HG03469 (cell line): ENCODE measurements at regions not wholly inside any gene's neighbourhood (a gene's known extent, or its start where the extent isn't known, plus 50 kb on each side); places are given as distances from the start of the nearest gene placed in this dataset.
"Not testable (repeated sequence)": the region's sequence is repeated elsewhere in the genome, so short reads cannot be mapped to it uniquely, and the experiment has no call there.

Experiments
- ATAC-seq: cut with Tn5 transposase; IDR thresholded peaks from one replicate; pipeline ENCODE4 v1.9.1; 2021; ENCODE audit warnings: mild to moderate bottlenecking, moderate library complexity, moderate number of reproducible peaks; ENCODE audit not compliant: unreplicated experiment

DNA sequence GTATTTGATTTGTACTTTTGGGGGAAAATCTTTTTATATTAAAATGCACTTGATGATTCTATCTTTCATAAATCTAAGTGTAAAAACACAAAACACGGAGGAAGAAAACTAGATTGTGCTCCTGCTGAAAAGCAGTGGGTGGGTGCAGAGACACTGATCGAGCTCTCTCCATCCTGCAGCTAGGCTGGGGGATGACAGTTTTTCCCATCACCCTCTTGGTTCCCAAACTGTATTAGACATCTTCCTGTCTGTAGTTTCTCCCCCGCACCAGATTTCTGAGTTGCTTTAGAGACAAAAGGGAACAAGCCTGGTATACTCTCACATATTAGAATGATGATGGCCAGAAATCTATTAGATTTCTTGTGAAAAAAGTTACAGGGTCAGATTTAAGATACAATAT is 99.6 kb downstream of the FAM114A2 start:
- ATAC-seq = no peak

- no peak for ATAC-seq
These were observed 100.4 kb downstream of the FAM114A2 start for GRCh38 chr5:153938191-153938842.

DNA sequence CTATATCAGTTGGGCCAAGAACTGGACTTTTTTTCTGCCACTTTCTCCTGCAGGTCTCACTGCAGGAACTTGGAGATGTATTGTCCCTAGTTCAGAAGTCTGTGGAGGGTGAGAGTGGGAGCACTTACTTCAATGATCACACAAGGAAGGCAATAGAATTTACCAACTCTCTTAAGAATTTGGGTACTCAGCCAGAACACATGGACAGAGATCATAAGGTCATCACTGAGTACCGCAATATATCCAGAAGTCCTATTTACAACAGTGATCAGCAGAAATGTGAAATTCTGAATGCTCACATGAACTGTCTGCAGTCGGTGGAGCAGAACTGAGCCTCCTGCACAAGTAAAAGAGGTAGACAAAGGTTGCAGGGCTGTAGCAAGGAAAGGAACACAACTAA is 101.0 kb downstream of the FAM114A2 start:
- ATAC-seq = no peak

GRCh38 chr5:153935151-153935550 is 103.6 kb downstream of the FAM114A2 start:
- ATAC-seq = not testable (repeated sequence)

- ATAC-seq = no peak
These were observed 112.5 kb downstream of the FAM114A2 start for GRCh38 chr5:153926201-153926600.

- no peak for ATAC-seq
These were observed 119.5 kb downstream of the FAM114A2 start for GRCh38 chr5:153919161-153919560.

DNA sequence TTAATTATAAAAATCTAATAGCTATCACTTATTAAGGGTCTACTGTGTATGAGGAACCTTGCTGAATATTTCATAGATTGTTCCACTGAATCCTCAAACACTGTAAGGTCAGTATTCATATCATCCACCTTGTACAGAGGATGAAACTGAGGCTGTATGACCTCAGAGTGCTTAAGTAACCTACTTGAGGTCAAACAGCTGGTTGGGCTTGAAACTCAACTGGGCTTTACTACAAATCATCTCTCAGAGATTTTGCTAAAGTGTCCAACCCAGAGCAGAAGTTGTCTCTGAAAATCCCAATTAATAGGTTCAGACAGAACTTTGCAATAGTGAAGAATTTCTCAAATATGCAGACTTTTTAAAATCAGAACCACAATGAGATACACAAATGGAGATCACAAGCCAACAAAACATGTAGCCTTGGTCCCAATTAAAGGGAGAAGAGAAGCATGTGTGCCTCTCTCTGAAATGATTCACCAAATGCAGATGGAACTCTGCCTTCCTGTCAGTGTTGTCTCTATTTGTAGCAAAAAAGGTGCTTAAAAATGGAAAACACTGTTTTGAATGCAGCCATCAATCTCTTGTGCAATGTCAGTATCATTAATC is 131.4 kb downstream of the FAM114A2 start:
- ATAC-seq = no peak

- no peak for ATAC-seq
These were observed 133.5 kb downstream of the FAM114A2 start for GRCh38 chr5:153905219-153905618.

DNA sequence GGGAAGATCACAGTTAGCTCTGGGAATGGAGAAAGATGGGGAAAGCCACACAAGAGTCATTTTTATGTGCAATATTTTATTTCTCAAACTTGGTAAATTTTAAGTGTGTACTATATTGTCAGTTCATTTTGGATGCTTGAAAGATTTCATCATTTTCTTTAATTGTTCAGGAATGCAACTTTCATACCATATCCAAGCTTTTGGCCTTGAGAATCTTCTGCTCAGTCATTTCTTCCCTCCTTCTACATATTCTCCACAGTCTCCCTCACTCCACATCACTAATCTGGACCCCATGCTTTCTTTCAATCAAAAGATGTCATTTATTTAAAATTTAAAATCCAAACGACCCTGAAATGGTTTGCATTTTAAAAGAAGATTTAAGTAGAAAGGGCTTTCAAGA is 135.4 kb downstream of the FAM114A2 start:
- ATAC-seq = no peak

DNA sequence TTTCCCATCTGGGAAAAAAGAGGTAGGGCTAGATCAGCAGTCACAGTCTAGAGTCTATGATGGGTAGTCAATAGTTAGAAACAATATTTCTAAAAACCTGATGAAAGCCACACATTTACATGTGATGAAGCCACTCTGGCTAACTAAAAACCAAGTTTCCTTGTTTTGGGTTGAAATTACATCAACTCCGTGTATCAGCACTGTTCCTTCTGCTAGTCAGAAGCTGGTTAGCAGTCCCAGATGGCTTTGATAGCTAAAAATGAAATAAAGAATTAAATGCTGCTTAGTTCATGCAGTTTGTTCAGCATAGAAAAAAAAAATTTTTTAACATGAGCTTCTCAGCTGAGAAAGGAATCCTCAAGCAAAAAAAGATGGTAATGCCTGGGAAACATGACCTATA is 136.7 kb downstream of the FAM114A2 start:
- ATAC-seq = no peak

DNA sequence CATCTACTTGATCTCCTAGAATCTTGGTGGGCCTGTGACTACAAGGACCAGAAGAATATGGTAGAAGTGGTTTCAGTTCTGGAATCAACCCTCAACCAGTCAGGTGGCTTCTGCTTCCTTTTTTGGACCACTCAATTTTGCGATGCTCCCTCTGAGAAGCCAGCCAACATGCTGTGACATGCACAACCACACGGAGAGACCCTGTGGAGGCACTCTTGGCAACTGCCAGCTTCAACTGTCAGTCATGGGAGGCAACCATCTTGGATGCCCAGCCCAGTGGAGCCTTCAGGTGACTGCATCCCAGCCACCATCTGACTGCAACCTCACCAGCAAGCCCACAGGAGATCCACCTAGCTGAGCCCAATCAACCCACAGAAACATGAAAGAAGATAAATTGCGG is 137.3 kb downstream of the FAM114A2 start:
- no peak for ATAC-seq

DNA sequence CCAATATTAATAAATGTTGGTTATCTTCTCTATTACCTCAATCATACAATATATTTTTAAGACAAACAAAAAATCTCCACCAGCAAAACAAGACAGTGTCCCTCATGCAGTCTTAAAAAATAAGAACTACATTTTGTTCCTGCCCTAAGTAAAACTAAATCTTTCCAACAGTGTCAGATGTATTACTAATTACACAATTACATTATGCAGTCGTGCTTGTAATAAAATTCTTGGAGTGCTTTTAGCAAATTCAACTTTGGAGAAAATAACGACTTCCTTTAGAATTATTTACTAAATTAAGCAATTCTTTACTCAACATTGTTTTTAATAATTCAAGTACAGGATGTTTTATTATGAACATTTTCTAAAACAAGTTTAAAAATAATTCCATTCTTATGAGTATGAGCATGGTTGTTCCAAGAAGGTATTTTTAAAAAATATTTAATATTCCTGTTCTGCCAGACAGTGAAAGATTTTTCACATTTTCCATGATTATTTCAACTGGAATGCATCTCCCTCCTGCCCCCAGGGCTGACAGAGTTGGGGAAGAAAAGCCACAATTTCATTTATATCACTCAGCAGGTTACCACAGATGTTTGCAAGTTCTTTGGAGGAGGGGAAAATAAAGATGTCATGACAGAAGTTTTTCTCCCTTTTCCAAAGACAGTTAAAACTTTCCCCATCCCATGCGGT is 137.9 kb downstream of the FAM114A2 start:
- no peak for ATAC-seq

GRCh38 chr5:153899746-153900145 is 139.0 kb downstream of the FAM114A2 start:
- ATAC-seq = no peak

DNA sequence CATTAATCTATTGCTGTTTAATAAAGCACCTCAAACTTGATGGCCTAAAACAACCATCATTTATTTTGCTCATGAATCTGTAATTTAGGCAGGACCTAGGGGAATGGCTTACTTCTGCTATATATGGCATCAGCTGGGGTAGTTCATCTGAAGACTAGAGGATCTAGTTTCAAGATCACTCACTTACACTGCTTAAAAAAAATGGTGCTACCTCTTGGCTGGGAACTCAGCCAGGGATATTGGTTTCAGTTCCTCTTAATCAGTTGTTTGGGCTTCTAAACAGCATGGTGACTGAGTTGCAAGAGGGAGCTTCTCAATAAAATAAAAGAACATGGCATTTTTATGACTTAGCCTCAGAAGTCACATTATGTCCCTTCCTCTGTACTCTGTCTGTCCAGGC is 142.0 kb downstream of the FAM114A2 start:
- peak; percentile 100 for ATAC-seq

DNA sequence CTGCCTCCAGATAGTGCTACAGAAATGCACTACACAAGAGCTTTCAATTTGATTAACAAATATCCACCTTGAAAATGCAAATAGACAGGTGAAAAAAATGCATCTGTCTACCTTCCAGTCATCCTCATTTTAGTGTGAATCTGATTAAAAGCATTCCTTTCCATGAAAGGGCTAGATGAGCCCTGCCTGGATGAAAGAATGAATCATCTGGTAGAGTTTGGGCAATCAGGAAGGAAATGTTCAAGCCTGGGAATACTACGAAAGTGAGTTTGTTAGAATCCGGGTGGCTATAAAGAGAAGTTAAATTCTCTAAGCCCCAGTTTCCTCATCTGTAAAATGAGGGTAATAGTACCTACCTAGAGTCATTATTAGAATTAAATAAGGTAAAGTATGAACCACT is 142.6 kb downstream of the FAM114A2 start:
- no peak for ATAC-seq

- ATAC-seq = no peak
These were observed 143.4 kb downstream of the FAM114A2 start for GRCh38 chr5:153895266-153895665.

GRCh38 chr5:153893817-153894216 is 144.9 kb downstream of the FAM114A2 start:
- no peak for ATAC-seq

DNA sequence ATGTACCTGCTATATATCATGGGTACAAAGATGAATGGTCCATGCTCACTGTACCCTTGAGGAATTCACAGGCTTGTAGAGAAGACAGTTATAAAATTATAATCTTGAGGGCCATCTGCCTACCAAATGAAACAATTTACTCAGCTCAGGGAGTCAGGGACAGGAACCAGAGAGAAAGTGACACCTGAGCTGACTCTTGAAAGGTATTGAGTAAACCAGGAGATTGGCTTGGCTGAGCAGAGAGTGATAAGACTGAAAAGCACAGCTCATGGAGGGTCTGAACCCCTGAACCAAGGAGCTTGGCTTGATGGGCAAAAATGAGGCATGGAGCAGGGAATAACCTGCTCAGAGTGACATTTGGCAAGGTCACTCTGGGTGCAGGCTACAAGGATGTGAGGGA is 147.3 kb downstream of the FAM114A2 start:
- no peak for ATAC-seq

DNA sequence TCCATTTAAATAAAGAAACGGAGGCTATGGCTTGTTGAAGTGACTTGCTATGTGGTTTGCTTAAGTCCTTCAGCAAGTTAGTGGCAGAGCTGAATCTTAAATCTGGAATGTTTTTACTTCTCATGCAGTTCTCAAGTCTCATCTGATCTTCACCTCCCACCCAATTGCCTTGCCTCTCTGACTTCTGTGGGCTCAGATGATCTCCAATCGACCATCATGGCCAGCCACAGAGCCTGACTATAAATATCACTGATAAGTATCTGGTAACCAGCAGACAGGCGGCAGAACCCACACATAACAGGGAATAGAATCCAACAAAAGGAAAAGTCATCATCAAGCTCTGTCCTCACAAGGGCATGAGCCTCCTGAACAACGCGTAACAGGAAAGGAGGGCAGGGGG is 149.9 kb downstream of the FAM114A2 start:
- ATAC-seq = no peak

GRCh38 chr5:153885141-153885540 is 153.6 kb downstream of the FAM114A2 start:
- no peak for ATAC-seq

- ATAC-seq = no peak
These were observed 154.1 kb downstream of the FAM114A2 start for GRCh38 chr5:153884612-153884957.

DNA sequence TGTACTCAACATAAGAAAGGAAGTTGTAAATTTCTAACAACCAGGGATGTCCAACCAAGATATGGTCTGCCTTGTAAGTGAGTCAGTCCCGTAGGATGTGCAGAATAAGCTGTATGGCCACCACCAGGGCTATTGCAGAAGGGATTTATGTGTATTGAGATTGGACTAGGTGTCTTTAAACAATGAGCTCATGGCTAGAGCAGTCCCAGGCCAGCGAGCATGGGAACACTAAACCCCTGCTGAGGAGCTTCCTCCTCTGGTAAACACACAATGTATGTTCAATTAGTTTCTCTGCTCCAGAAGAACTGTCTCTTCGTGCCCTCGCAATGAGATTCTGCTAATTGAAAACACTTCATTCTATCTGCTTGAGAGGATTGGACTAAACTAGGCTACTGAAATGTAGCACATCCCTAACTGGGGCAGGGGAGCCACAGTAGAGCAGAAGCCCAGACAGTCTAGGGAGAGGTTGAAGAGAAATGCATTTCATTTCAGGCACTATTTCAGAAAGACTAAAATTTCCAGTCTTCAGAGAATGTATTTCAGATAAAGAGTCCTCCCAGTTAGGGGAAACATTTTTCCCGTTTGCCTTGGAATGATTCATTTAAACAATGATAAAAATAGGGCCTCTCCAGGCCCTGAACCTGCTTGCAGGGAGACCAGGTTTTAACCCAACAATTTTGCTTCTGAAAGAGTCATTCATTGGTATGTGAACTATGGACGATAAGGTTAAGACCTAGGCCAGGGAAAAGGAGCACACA is 154.7 kb downstream of the FAM114A2 start:
- ATAC-seq = no peak
